Karpas-422 (cell line): ENCODE measurements at regions not wholly inside any gene's neighbourhood (a gene's known extent, or its start where the extent isn't known, plus 50 kb on each side); places are given as distances from the start of the nearest gene placed in this dataset.
"Not testable (repeated sequence)": the region's sequence is repeated elsewhere in the genome, so short reads cannot be mapped to it uniquely, and the experiment has no call there.

Experiments
- DNase-seq: peaks from one replicate; pipeline ENCODE4 v3.0.0-alpha.2; 2015
- H2AFZ ChIP-seq: fragments of 200-600 bp; sonication (generic); 2 replicates; pipeline ENCODE4 v1.6.1; 2014; ENCODE audit warnings: antibody characterized with exemption, low read length, mixed read lengths
- H3K27ac ChIP-seq: fragments of 200-600 bp; sonication (generic); 2 replicates; pipeline ENCODE4 v1.5.1; 2014; ENCODE audit warnings: mild to moderate bottlenecking, low read length, moderate library complexity
- H3K27me3 ChIP-seq: fragments of 200-600 bp; sonication (generic); 2 replicates; pipeline ENCODE4 v1.6.1; 2014; ENCODE audit warnings: low read length, mixed read lengths
- H3K36me3 ChIP-seq: fragments of 200-600 bp; sonication (generic); 2 replicates; pipeline ENCODE4 v1.6.1; 2014; ENCODE audit warnings: low read length, mixed read lengths; ENCODE audit not compliant: insufficient read depth
- H3K4me1 ChIP-seq: fragments of 200-600 bp; sonication (generic); 2 replicates; pipeline ENCODE4 v1.6.1; 2014; ENCODE audit warnings: mild to moderate bottlenecking, low read length, mixed read lengths
- H3K4me2 ChIP-seq: fragments of 200-600 bp; sonication (generic); 2 replicates; pipeline ENCODE4 v1.6.1; 2014; ENCODE audit warnings: low read length, low read depth, mild to moderate bottlenecking; ENCODE audit not compliant: poor library complexity, severe bottlenecking
- H3K4me3 ChIP-seq: fragments of 200-600 bp; sonication (generic); 2 replicates; pipeline ENCODE4 v1.5.1; 2014; ENCODE audit warnings: mild to moderate bottlenecking, antibody characterized with exemption, low read length, mixed read lengths
- H3K79me2 ChIP-seq: fragments of 200-600 bp; sonication (generic); 2 replicates; pipeline ENCODE4 v1.6.1; 2014; ENCODE audit warnings: mild to moderate bottlenecking, low read length, mixed read lengths
- H3K9ac ChIP-seq: fragments of 200-600 bp; sonication (generic); 2 replicates; pipeline ENCODE4 v1.6.0; 2014; ENCODE audit warnings: low read length
- H3K9me2 ChIP-seq: fragments of 200-600 bp; sonication (generic), shearing (Covaris generic); replicated peaks from 2 replicates; pipeline ENCODE4 v1.6.0; 2014; ENCODE audit warnings: mild to moderate bottlenecking, low read length, moderate library complexity; ENCODE audit not compliant: insufficient read depth
- H3K9me3 ChIP-seq: fragments of 300-700, 200-600 bp; sonication (generic); 2 replicates; pipeline ENCODE4 v1.6.1; 2014; ENCODE audit warnings: low read length, mixed read lengths
- H4K20me1 ChIP-seq: fragments of 200-600 bp; sonication (generic); 2 replicates; pipeline ENCODE4 v1.6.1; 2014; ENCODE audit warnings: mild to moderate bottlenecking, antibody characterized with exemption, low read length, low read depth; ENCODE audit not compliant: insufficient read depth

DNA sequence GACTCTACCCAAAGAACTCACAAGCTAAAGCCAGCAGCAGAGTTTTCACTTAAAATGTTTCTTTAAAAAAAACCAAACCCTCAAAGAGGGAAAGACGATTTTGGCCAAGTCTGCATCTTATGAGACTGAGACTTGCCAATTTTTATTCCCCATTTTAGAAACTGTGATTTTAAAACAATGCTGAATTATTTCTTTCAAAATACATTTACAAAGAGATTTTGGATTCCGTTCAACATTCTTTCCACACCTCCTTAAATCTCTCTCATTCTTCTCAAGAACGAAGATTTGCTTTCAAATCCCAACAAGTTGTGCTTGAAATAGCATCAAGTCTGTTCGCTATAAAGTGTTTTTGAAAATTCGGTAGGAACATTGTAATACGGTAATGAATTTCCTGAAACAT lies 133.9 kb upstream of the VANGL1 start:
- Histone ChIP-seq H4K20me1 (no peaks in the 10 kb centered on the region), H3K9me3 (no peaks in the 10 kb centered on the region)

DNA sequence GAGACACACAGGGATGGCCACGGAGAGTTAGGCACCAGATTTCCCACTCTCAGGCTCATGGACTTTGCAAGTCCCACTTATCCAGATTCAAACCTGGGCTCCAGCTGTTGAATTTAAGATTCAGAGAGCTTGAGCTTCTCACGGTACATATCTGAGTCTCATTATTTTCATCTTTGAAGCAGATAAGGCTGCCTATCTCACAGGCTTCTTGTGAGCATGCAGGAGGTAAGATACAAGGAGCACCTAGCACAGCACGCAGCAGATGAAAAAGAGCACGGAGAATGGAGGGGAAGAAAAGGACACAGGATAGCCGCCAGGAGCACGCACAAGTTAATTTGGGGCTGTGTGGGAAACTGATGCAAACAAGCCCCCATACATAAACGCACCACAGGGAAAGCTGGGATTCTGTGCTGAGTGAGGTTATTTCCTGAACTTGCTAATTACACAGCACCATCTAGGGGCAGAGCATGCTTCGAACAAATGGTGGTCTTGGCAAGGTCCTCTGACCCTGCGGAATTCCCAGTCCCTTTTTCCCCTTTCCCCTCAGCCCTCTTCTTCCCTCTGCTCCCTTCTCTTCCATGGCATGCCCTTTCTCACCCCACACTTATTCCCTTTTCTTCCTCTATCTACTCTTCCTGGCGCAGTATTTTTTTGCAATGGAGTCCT lies 134.7 kb upstream of the VANGL1 start:
- H3K4me2 ChIP-seq = no peak overlapping the region
- no peak for DNase-seq
- H3K27ac ChIP-seq = no peak overlapping the region
- no peaks in the 10 kb centered on the region for H4K20me1 ChIP-seq
- H3K4me1 ChIP-seq = no peaks in the 10 kb centered on the region
- no peaks in the 10 kb centered on the region for H3K36me3 ChIP-seq
- no peak overlapping the region for H3K9ac ChIP-seq
- no peaks in the 10 kb centered on the region for H3K79me2 ChIP-seq
- no peak overlapping the region for H2AFZ ChIP-seq
- no peaks in the 10 kb centered on the region for H3K27me3 ChIP-seq
- no peaks in the 10 kb centered on the region for H3K9me3 ChIP-seq
- no peak overlapping the region for H3K4me3 ChIP-seq
- no peaks in the 10 kb centered on the region for H3K9me2 ChIP-seq

More for the DNA sequence above, 133.9 kb upstream of the VANGL1 start:
- Histone ChIP-seq H3K79me2 (no peaks in the 10 kb centered on the region), H3K4me3 (no peak overlapping the region), H2AFZ (no peak overlapping the region), H3K9ac (no peak overlapping the region), H3K9me2 (no peaks in the 10 kb centered on the region), H3K36me3 (no peaks in the 10 kb centered on the region), H3K27me3 (no peaks in the 10 kb centered on the region), H3K4me2 (no peak overlapping the region), H3K27ac (no peak overlapping the region), H3K4me1 (no peaks in the 10 kb centered on the region)
- no peak for DNase-seq

DNA sequence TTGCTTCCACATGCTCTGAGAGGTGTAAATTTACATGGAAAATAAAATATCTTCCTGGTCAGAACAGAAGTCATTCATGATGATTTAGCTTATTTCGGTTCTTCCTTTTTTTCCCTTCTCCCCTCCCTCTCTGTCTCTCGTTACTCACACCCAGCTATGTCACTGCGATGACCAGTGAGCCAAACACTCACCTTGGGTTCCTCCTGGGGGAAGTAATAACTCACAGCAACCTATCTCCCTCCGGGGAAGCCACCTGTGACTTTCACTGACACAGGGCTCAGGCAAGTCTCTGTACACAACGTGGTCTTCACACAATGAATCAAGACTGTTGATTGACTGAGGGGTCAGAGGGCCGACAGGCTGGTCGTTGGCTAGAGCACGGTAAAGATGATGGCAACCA lies 135.3 kb upstream of the VANGL1 start:
- no peak overlapping the region for H2AFZ ChIP-seq
- H3K9ac ChIP-seq = no peak overlapping the region
- H3K27me3 ChIP-seq = no peaks in the 10 kb centered on the region
- no peaks in the 10 kb centered on the region for H3K79me2 ChIP-seq
- no peak overlapping the region for H3K4me3 ChIP-seq
- H3K4me2 ChIP-seq = no peak overlapping the region
- DNase-seq = no peak
- no peaks in the 10 kb centered on the region for H3K9me2 ChIP-seq
- H3K9me3 ChIP-seq = no peaks in the 10 kb centered on the region
- no peaks in the 10 kb centered on the region for H3K36me3 ChIP-seq
- no peak overlapping the region for H3K27ac ChIP-seq
- no peaks in the 10 kb centered on the region for H3K4me1 ChIP-seq
- no peaks in the 10 kb centered on the region for H4K20me1 ChIP-seq

DNA sequence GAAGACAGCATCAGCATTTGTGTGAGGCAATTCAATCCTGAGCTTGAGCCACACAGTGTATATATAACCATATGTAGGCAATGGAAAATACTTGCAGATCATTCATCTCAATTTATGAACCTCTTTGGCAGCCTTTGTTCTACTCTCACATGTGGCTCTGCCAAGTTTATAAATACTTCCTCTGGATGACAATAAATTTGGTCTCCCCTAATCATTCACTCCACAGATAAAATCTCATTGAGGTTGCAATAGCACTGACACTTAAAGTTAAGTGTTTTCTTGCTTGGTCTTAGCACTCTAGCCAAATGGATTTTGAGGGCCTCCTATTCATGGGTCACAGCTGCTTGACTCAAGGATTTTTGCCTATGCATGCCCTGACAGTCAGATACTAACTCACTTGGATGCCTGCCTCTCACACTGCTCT lies 136.6 kb upstream of the VANGL1 start:
- H3K27ac ChIP-seq = no peak overlapping the region
- no peaks in the 10 kb centered on the region for H3K36me3 ChIP-seq
- no peaks in the 10 kb centered on the region for H3K9me3 ChIP-seq
- no peaks in the 10 kb centered on the region for H3K79me2 ChIP-seq
- H3K9ac ChIP-seq = no peak overlapping the region
- H3K9me2 ChIP-seq = no peaks in the 10 kb centered on the region
- H3K4me3 ChIP-seq = no peak overlapping the region
- no peak overlapping the region for H2AFZ ChIP-seq
- no peaks in the 10 kb centered on the region for H3K27me3 ChIP-seq
- DNase-seq = no peak
- no peaks in the 10 kb centered on the region for H4K20me1 ChIP-seq
- H3K4me1 ChIP-seq = no peaks in the 10 kb centered on the region
- H3K4me2 ChIP-seq = no peak overlapping the region

DNA sequence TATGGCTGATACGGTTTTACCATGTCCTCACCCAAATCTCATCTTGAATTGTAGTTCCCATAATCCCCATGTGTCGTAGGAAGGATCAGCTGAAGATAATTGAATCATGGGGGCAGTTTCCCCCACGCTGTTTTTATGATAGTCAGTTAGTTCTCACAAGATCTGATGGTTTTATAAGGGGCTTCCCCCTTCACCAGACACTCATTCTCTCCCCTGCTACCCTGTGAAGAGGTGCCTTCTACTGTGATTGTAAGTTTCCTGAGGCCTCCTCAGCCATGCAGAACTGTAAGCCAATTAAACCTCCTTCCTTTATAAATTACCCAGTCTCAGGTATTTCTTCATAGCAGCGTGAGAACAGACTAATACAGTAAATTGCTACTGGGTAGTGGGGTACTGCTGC lies 139.6 kb upstream of the VANGL1 start:
- H3K4me1 ChIP-seq, H3K4me3 ChIP-seq, H3K9ac ChIP-seq, H3K79me2 ChIP-seq, H3K27me3 ChIP-seq, H3K36me3 ChIP-seq, H3K27ac ChIP-seq, DNase-seq, H2AFZ ChIP-seq, H4K20me1 ChIP-seq, H3K4me2 ChIP-seq, H3K9me3 ChIP-seq, H3K9me2 ChIP-seq: not testable (repeated sequence)

DNA sequence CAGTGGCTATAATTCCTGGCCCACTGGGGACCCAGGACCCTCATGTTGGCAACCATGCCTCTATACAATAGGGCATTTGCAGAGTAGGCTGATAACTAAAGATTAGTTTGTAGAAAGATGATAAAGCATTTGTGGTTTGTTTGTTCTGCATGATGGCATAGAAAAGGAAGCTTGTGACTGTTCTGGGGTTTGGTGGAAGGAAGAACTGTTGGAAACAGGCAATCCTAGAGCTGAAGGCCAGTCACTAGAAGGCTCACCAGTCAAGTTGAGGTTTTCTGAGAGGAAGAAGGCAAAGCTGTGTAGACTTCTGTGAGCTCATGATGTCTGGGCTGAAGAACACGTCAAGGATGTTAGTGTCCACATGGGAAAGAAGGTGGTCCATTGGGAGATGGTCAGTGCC lies 140.3 kb upstream of the VANGL1 start:
- Histone ChIP-seq H3K9me3 (no peaks in the 10 kb centered on the region), H3K27ac (no peak overlapping the region), H3K27me3 (no peaks in the 10 kb centered on the region), H3K9me2 (no peaks in the 10 kb centered on the region), H4K20me1 (no peaks in the 10 kb centered on the region), H3K36me3 (no peaks in the 10 kb centered on the region), H3K4me2 (no peak overlapping the region), H3K79me2 (no peaks in the 10 kb centered on the region), H2AFZ (no peak overlapping the region), H3K4me3 (no peak overlapping the region), H3K9ac (no peak overlapping the region), H3K4me1 (no peaks in the 10 kb centered on the region)
- DNase-seq = no peak

DNA sequence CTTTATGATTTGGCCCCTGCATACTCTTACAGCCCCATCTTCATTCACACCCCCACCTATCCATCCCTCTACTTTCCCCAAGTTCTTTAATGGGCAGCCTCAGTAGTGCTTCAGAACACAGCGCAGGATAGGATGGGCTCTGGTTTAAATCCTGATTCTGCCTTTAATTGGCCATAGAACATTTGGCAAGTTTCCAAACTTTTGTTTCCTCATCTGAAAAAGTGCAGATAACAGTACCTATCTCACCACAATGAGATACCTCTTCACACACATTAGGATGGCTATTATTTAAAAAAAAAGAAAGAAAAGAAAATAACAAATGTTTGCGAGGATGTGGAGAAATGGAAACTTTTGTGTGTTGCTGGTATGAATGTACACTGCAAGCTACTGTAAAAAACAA lies 142.5 kb upstream of the VANGL1 start:
- H3K9me3 ChIP-seq = no peaks in the 10 kb centered on the region
- H3K27me3 ChIP-seq = no peaks in the 10 kb centered on the region
- H2AFZ ChIP-seq = no peak overlapping the region
- DNase-seq = no peak
- H3K9me2 ChIP-seq = no peaks in the 10 kb centered on the region
- no peak overlapping the region for H3K27ac ChIP-seq
- H3K79me2 ChIP-seq = no peaks in the 10 kb centered on the region
- no peaks in the 10 kb centered on the region for H4K20me1 ChIP-seq
- H3K4me1 ChIP-seq = no peaks in the 10 kb centered on the region
- H3K36me3 ChIP-seq = no peaks in the 10 kb centered on the region
- H3K4me3 ChIP-seq = no peak overlapping the region
- H3K9ac ChIP-seq = no peak overlapping the region
- H3K4me2 ChIP-seq = no peak overlapping the region

DNA sequence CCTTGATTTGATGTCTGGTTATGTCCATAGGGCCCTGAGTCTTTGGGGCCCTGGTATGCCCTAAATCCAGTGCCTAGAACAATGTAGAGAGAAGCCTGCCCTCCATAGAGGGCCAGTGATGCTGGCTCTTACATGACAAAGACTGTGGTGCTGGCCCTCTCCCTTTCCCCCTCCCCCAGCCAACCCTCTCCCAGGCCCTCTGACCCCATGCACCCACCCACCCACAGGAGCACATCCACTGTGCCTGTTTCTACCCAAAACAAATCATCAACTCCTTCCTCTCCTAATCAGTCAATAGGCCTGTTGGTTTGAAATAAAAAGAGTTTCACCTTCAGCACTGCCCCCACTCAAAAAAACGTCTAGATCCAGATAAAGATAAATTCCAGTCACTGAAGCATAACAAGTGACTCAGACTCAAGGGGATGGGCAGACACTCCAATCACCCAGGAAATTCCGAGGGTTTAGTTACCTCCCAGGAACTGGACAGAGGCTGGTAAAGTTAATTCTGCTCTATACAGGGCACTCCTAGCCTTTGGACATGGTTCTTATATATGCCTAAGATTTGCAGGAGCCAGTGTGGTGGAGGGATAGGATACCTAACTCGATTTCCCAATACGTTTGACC lies 144.8 kb upstream of the VANGL1 start:
- H3K9ac ChIP-seq = no peak overlapping the region
- no peak overlapping the region for H3K4me3 ChIP-seq
- H3K4me2 ChIP-seq = no peak overlapping the region
- no peaks in the 10 kb centered on the region for H3K9me3 ChIP-seq
- no peaks in the 10 kb centered on the region for H3K79me2 ChIP-seq
- no peaks in the 10 kb centered on the region for H3K36me3 ChIP-seq
- no peak overlapping the region for H2AFZ ChIP-seq
- no peaks in the 10 kb centered on the region for H4K20me1 ChIP-seq
- no peaks in the 10 kb centered on the region for H3K27me3 ChIP-seq
- no peaks in the 10 kb centered on the region for H3K9me2 ChIP-seq
- no peak overlapping the region for H3K27ac ChIP-seq
- no peak for DNase-seq
- no peaks in the 10 kb centered on the region for H3K4me1 ChIP-seq
